ENCODE measurements at regions not wholly inside any gene's neighbourhood (a gene's known extent, or its start where the extent isn't known, plus 50 kb on each side); places are given as distances from the start of the nearest gene placed in this dataset.
A peak's percentile ranks its signal among the peaks of the same experiment; 100 is the strongest.

DNA sequence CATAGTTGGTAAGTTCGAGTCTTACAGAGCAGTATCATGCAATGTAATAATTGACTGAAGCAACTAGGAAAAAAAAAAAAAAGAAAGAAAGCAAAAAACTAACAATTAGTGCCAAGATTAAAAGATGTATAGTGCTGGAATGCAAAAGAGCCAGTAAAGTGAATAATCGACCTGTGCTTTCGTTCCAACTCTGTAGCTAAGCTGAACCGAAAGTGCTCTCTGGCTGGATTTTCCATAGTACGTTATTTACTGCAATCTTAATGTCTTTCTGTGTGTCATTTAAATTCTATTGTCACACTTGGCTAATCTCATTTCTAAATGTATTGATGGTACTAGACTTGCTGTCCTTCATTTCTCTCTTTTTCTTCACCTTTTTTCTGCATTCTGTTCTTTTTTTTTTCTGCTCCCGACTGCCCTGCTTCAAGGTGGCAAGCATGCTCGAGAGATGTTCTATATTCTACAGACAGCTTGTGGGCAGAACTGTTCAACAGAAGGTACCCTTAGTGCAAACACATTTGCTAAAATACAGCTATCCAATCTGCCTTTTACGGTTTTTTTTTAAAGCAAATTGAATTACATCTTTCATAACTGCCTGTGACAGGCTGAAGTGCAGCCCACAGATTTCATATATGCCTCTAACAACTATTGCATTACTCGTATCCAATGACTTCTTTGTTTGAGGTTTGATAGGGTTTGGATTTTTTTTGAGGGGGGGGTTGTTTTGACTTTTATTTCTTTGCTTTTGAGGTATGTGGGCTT is 204.2 kb upstream of the MTNR1B start:
- H3K27me3 Mint-ChIP-seq (ENCODE audit: insufficient read depth, low read depth, poor library complexity), result peaks cover 3% of the 10 kb centered on the region
- ATAC-seq, result no peak

DNA sequence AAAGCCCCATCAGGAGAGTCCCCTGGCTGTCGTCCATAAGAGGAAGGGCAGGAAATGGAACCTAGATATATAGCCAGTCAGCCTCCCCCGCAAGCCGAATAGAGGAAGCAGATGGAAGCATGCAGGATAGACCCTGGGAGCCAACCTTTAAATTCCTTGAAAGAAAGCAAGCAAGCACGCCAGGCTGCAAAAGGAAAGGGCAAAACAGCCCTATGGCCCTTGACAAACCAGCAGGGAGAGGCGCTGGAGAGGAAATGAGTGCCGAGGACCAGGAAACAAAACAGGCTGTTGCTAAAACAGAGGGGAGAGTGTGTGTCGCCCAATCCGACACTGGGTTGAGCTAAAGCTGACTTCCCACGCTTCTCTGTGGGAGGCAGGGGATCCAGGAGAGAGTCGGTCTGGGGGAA is 203.5 kb upstream of the MTNR1B start:
- no peaks in the 10 kb centered on the region for H4K20me1 ChIP-seq (replicated peaks; ENCODE audit: insufficient read depth)
- Mint-ChIP-seq H3K36me3 (ENCODE audit: low read depth) (peaks cover 18% of the 10 kb centered on the region), H3K9me3 (no peaks in the 10 kb centered on the region), H3K4me3 (peak overlapping the region; percentile 15; the same call in 2 of the 3 replicates), H3K27ac (peak overlapping the region; percentile 81; the same call in 1 of the 2 replicates), H3K27me3 (ENCODE audit: insufficient read depth, low read depth, poor library complexity) (peaks cover 5% of the 10 kb centered on the region), H3K4me1 (peaks cover 26% of the 10 kb centered on the region)
- DNase-seq (ENCODE audit: low spot score) (peak; percentile 75), ATAC-seq (peak; percentile 88)
- peaks cover 8% of the 10 kb centered on the region for H3K4me1 ChIP-seq (ENCODE audit: insufficient read depth)
- TF ChIP-seq ZNF114 (CRISPR knock-in tag; IDR thresholded peaks at IDR 0.05) (no peak), EZH2phosphoT487 (IDR thresholded peaks at IDR 0.05; ENCODE audit: unreplicated experiment) (no peak), CREB1 (CRISPR knock-in tag; IDR thresholded peaks at IDR 0.05; ENCODE audit: low read depth) (no peak), JUNB (IDR thresholded peaks at IDR 0.05; ENCODE audit: unreplicated experiment) (no peak)
- TF ChIP-seq, protein P1, sequence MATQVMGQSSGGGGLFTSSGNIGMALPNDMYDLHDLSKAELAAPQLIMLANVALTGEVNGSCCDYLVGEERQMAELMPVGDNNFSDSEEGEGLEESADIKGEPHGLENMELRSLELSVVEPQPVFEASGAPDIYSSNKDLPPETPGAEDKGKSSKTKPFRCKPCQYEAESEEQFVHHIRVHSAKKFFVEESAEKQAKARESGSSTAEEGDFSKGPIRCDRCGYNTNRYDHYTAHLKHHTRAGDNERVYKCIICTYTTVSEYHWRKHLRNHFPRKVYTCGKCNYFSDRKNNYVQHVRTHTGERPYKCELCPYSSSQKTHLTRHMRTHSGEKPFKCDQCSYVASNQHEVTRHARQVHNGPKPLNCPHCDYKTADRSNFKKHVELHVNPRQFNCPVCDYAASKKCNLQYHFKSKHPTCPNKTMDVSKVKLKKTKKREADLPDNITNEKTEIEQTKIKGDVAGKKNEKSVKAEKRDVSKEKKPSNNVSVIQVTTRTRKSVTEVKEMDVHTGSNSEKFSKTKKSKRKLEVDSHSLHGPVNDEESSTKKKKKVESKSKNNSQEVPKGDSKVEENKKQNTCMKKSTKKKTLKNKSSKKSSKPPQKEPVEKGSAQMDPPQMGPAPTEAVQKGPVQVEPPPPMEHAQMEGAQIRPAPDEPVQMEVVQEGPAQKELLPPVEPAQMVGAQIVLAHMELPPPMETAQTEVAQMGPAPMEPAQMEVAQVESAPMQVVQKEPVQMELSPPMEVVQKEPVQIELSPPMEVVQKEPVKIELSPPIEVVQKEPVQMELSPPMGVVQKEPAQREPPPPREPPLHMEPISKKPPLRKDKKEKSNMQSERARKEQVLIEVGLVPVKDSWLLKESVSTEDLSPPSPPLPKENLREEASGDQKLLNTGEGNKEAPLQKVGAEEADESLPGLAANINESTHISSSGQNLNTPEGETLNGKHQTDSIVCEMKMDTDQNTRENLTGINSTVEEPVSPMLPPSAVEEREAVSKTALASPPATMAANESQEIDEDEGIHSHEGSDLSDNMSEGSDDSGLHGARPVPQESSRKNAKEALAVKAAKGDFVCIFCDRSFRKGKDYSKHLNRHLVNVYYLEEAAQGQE (IDR thresholded peaks at IDR 0.05; ENCODE audit: unreplicated experiment), result no peak
- TF ChIP-seq, protein P2, sequence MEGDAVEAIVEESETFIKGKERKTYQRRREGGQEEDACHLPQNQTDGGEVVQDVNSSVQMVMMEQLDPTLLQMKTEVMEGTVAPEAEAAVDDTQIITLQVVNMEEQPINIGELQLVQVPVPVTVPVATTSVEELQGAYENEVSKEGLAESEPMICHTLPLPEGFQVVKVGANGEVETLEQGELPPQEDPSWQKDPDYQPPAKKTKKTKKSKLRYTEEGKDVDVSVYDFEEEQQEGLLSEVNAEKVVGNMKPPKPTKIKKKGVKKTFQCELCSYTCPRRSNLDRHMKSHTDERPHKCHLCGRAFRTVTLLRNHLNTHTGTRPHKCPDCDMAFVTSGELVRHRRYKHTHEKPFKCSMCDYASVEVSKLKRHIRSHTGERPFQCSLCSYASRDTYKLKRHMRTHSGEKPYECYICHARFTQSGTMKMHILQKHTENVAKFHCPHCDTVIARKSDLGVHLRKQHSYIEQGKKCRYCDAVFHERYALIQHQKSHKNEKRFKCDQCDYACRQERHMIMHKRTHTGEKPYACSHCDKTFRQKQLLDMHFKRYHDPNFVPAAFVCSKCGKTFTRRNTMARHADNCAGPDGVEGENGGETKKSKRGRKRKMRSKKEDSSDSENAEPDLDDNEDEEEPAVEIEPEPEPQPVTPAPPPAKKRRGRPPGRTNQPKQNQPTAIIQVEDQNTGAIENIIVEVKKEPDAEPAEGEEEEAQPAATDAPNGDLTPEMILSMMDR (conservative IDR thresholded peaks at IDR 0.05; ENCODE audit: low read depth in 2 of 2), result 0 out of 4 replicates have a peak, but pooled peaks of 1 of the 2 experiments have one; percentile 6
- peak overlapping the region; percentile 68 for H3K27ac ChIP-seq (ENCODE audit: low read depth)
- H3K36me3 ChIP-seq (ENCODE audit: insufficient read depth), result no peaks in the 10 kb centered on the region
- no peaks in the 10 kb centered on the region for H3F3A ChIP-seq (replicated peaks; ENCODE audit: low read depth)
- no peak overlapping the region for H3K4me3 ChIP-seq
- H2AFZ ChIP-seq, result no peak overlapping the region
- no peaks in the 10 kb centered on the region for H3K9me2 ChIP-seq (ENCODE audit: insufficient read depth)
- H3K79me2 ChIP-seq (replicated peaks; ENCODE audit: insufficient read depth), result no peaks in the 10 kb centered on the region
- no peak overlapping the region for H3K4me2 ChIP-seq
- H3K27me3 ChIP-seq (ENCODE audit: insufficient read depth), result no peaks in the 10 kb centered on the region

More for the DNA sequence above, 204.2 kb upstream of the MTNR1B start:
- H3K4me3 ChIP-seq, result no peak overlapping the region
- no peaks in the 10 kb centered on the region for H4K20me1 ChIP-seq (replicated peaks; ENCODE audit: insufficient read depth)
- no peaks in the 10 kb centered on the region for H3K27me3 ChIP-seq (ENCODE audit: insufficient read depth)
- no peaks in the 10 kb centered on the region for H3K36me3 ChIP-seq (ENCODE audit: insufficient read depth)
- H3K79me2 ChIP-seq (replicated peaks; ENCODE audit: insufficient read depth), result no peaks in the 10 kb centered on the region
- H2AFZ ChIP-seq, result no peak overlapping the region
- Mint-ChIP-seq H3K27ac (peak overlapping the region; percentile 81; the same call in 1 of the 2 replicates), H3K4me1 (peaks cover 26% of the 10 kb centered on the region), H3K9me3 (no peaks in the 10 kb centered on the region), H3K4me3 (no peak overlapping the region), H3K36me3 (ENCODE audit: low read depth) (peaks cover 18% of the 10 kb centered on the region)
- no peak for DNase-seq (ENCODE audit: low spot score)
- H3F3A ChIP-seq (replicated peaks; ENCODE audit: low read depth), result no peaks in the 10 kb centered on the region
- TF ChIP-seq, protein P3, sequence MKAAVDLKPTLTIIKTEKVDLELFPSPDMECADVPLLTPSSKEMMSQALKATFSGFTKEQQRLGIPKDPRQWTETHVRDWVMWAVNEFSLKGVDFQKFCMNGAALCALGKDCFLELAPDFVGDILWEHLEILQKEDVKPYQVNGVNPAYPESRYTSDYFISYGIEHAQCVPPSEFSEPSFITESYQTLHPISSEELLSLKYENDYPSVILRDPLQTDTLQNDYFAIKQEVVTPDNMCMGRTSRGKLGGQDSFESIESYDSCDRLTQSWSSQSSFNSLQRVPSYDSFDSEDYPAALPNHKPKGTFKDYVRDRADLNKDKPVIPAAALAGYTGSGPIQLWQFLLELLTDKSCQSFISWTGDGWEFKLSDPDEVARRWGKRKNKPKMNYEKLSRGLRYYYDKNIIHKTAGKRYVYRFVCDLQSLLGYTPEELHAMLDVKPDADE (IDR thresholded peaks at IDR 0.05), result no peak
- H3K4me2 ChIP-seq, result peak overlapping the region; percentile 32; the same call in 1 of the 2 replicates
- H3K9me2 ChIP-seq (ENCODE audit: insufficient read depth), result no peaks in the 10 kb centered on the region
- H3K4me1 ChIP-seq (ENCODE audit: insufficient read depth), result peaks cover 8% of the 10 kb centered on the region
- H3K27ac ChIP-seq (ENCODE audit: low read depth), result peak overlapping the region; percentile 68; the same call in 1 of the 2 replicates

Measured in GM23338 (cell line).